ENCODE measurements at regions not wholly inside any gene's neighbourhood (a gene's known extent, or its start where the extent isn't known, plus 50 kb on each side); places are given as distances from the start of the nearest gene placed in this dataset.
A peak's percentile ranks its signal among the peaks of the same experiment; 100 is the strongest.

GRCh38 chr4:26074712-26075430 is 160.9 kb downstream of the SMIM20 start:
- no peak for DNase-seq

- no peak for DNase-seq
These were observed 161.6 kb downstream of the SMIM20 start for GRCh38 chr4:26075583-26075982.

- no peak for DNase-seq
These were observed 162.1 kb downstream of the SMIM20 start for GRCh38 chr4:26076000-26076587.

- no peak for DNase-seq
These were observed 162.9 kb downstream of the SMIM20 start for GRCh38 chr4:26076896-26077295.

GRCh38 chr4:26077756-26078155 is 163.7 kb downstream of the SMIM20 start:
- no peak for DNase-seq

- DNase-seq: no peak
These were observed 167.0 kb downstream of the SMIM20 start for GRCh38 chr4:26080870-26081628.

DNA sequence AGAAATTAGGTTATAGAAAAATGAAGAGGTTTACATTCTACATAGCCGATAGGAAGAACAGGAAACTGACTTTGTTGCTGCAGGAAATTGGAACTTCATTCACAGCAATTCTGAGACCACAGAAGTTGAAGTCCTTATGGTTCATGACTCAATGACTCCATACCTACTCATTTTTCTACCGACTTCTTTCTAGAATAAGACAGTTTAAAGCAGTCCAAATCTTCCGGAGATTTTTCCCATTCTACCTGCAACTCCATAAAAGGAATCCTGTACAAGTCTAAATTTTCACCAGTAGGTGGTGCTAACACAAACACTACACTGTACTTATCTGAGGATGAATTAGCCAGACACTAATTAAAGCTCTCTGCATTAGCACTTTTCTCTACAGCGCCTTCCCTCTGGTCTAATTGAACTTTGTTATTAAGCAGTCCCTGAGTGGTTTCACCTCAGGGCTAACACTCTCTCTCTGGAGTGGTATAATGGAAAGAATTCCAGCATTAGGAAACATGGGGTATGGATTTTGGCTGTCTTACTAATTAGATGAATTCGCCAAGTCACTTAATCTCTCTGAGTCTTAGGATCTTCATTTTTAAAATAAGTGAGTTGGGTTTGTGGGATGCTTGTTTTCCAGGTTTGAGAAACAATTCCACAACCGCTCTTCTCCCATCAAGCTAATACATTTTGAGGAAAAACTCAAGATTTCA is 167.9 kb downstream of the SMIM20 start:
- DNase-seq: peak; percentile 43

DNA sequence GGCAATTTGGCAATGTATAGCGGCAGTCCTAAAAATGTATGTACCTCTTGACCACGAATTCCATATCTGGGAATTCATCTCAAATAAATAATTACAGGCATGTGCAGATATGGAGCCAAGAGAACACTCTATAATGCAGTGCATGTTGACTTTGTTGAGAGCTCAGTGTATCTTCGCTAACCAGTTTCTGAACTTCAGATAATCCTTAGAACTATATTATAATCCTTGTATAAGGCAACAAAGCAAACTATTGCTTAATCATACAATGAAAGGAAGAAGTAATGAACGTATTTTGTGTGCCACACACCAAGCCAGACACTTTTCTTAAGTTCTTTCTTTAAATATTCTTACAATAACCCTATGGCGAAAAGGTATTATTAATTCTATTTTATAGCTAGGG is 168.5 kb downstream of the SMIM20 start:
- DNase-seq: no peak

DNA sequence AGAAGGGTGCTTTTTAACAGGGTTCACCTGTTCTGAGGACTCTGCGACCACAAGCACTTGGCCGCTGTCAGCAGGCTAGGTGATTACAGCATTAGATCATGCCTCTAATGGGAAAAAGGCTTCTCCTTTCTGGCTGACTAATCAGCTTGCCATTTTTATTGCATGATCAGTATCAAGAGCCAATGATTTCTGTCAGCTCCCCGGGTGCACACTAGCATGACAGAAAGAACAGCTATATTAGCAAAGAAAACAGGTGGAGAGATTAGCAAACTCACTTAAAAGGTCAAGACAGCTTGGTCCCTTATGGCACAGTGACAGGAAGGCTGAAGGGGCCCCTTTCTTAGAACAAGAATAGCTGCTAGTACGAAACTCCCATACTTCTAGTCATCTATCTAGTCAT is 170.0 kb downstream of the SMIM20 start:
- no peak for DNase-seq

DNA sequence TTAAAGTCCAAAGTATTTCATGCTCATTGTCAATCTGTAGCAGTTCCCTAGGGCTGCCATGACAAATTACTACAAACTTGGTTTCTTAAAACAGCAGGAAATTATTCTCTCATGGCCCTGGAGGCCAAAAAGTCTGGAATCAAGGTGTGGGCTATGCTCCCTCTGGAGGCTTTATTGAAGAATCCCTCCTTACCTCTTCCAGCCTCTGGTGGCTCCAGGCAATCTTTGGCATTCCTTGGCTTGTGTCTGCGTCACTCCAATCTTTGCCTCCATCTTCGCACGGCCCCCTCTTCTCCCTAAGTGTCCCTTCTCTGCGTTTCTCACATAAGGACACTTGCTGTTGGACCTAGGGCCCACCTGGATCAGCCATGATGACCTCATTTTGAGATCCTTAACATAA is 170.4 kb downstream of the SMIM20 start:
- DNase-seq: no peak

DNA sequence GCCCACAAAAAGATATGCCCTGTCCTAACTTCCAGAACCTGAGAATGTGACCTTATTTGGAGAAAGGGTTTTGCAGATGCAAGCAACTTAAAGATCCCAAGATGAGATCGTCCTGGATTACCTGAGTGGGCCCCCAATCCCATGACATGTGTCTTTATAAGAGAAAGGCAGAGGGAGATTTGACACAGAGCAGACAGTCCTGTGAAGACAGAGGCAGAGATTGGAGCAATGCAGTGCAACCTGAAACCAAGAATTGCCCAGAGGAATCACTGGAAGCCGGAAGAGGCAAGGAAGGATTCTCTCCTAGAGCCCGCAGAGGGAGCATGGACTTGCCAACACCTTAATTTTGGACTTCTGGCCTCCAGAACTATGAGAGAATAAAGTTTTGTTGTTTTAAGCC is 171.5 kb downstream of the SMIM20 start:
- DNase-seq: no peak

DNA sequence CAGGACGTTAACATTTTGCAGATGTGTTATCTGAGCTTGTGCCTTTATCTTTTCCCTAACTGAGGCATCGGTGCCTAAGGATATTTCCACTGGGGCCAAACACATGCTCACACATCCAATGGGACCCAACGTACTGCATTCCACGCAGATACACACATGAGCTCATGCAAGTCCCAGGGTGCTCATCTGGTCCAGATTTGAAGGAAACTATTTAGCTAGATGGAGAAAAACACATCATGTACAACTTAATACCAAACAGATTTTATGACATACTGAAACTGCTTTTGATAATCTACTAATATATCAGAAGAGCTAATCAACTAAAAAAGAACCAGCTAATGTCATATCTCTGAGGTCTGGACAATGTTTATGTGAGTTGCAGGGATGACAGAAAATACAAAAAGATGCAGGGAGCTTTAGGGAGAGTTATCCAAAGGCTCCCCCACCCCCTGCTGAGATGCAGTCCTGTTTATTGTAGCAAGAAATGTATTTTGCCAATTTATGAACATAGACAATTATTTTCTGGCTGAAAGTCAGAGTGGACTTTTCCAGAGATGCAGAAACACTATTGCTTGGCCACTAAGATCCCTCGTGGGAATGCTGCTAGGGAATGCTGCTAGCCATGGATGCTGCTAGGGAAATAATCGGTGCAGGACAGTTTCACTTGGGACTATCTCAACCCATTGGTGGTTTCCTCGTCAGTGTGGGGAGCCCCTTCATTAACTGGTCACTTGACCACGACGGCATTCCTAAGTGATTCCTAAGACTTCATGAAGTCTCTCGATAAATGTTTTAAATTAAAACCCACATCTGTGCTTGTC is 172.8 kb downstream of the SMIM20 start:
- no peak for DNase-seq

- no peak for DNase-seq
These were observed 174.5 kb downstream of the SMIM20 start for GRCh38 chr4:26088433-26088928.

DNA sequence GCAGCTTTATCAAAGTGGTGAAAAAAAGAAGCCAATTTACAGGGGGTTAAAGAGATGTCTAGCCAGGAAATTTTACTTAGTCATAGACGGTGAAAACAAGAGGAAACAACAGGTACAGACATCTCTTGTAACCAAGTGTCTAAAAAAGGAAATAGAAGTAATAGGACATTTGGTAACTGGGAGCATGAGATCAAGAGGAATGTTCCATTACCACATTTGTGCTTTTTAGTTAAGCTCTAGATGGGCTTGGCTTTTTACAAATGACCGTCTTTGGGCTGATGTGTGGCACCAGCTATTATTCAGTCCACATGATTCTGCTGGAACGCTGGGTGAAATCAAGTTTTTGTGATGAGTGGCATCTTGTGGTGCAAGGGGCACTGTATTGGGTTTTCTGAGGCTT is 179.5 kb downstream of the SMIM20 start:
- DNase-seq: no peak

GRCh38 chr4:26094076-26094475 is 180.1 kb downstream of the SMIM20 start:
- no peak for DNase-seq

DNA sequence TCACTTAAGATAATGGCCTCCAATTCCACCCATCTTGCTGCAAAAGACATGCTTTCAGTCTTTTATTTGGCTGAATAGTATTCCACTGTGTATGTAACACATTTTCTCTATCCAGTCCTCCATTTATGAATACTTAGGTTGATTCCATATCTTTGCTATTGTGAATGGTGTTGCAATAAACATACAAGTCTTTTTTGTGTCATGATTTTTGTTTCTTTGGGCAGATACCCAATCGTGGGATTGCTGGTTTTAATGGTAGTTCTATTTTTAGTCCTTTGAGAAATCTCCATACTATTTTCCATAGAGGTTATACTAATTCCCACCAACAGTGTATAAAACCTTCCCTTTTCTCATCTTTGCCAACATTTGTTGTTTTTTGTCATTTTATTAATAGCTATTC is 180.9 kb downstream of the SMIM20 start:
- no peak for DNase-seq

DNA sequence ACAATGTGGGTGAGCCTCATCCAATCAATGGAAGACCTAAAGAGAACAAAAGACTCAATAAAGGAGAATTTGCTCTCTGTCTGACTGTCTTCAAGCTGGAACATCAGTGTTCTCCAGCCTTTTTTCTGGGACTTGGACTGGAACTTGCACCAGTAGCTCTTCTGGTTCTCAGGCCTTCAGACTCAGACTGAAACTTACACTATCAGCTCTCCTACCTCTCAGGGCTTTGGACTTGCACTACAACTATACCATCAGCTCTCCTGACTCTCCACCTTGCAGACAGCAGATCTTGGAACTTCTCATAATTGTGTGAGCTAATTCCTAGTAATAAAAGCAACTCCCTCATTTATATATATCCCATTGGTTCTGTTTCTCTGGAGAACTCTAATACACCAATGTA is 185.9 kb downstream of the SMIM20 start:
- DNase-seq: no peak

- DNase-seq: no peak
These were observed 187.0 kb downstream of the SMIM20 start for GRCh38 chr4:26101011-26101410.

- DNase-seq: no peak
These were observed 190.2 kb downstream of the SMIM20 start for GRCh38 chr4:26104056-26104685.

DNA sequence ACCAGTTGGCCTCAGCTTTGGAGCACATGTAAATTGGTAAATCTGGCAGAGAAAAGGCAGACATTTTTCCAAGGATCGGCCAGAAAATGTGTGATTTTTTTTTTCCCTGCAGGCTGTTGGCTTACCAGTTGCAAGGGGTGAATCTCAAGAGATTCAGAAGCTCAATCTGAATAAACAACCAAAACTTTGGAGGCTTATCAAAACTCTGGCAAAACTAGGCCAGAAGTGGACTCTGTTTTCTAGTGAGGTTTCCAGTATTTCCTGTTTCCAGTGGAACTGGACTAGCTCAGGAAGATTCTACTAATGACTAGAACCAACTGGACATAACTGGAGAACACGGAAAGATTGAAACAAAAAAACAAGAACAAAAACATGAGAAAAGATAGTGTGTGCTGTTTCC is 191.3 kb downstream of the SMIM20 start:
- no peak for DNase-seq

DNA sequence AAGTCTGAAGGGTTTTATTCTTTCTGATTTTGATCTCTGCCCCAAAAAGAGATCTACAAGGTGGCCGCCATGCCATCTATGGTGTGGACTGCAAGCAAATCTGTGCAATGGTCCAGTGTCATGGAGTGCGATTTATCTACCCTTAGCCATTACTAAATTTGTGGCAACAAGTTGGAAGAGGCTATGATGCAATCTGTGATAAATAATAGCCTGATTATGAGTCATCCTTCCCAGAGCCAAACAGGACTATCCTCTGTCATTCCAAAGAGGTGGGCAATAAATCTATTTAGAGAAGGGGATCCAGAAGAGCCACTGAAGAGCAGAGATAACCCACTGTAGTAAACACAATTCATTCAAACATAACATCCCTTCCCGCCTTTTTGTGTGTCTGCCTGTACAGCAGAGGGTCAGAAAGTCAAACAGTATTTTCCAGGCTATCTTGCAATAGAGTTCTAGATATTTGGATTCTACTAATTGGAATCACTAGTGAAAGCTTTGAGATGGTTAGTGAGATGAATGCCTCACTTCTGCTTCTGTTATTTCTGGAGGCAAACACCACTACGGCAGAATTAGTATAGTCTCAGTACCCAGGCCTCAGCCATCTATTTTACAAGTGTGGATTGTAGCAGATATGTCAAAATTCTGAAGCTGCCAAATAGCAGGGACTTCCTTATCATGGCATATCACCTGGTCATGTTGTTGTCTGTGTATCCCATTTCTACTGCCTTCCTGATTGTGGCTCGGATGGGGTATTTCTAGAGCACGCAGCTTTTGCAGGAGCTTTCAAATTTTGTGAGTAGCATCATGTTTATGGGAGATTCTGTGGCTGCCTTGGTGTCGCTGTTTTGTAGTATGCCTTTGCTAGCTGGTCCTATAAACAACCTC is 192.0 kb downstream of the SMIM20 start:
- no peak for DNase-seq
